ENCODE measurements at regions not wholly inside any gene's neighbourhood (a gene's known extent, or its start where the extent isn't known, plus 50 kb on each side); places are given as distances from the start of the nearest gene placed in this dataset.

- ATAC-seq (no peak), DNase-seq (no peak)
- peaks cover 12 to 19% of the 10 kb centered on the region in 2 donors for H3K9me3 Mint-ChIP-seq
- H3K4me3 Mint-ChIP-seq, result no peak overlapping the region
- peaks cover 7% of the 10 kb centered on the region for H3K27me3 Mint-ChIP-seq
- H3K4me1 Mint-ChIP-seq, result no peaks in the 10 kb centered on the region
- no peak overlapping the region for H3K27ac Mint-ChIP-seq
Measured at GRCh38 chr1:75984781-75985180, 52.6 kb upstream of the ASB17 start.

GRCh38 chr1:75985827-75986226 lies 53.6 kb upstream of the ASB17 start:
- peaks cover 7% of the 10 kb centered on the region for H3K27me3 Mint-ChIP-seq
- no peaks in the 10 kb centered on the region for H3K4me1 Mint-ChIP-seq
- H3K9me3 Mint-ChIP-seq, result peaks cover 12 to 19% of the 10 kb centered on the region in 2 donors
- no peak overlapping the region for H3K4me3 Mint-ChIP-seq
- H3K27ac Mint-ChIP-seq, result no peak overlapping the region
- DNase-seq (no peak), ATAC-seq (no peak)

DNA sequence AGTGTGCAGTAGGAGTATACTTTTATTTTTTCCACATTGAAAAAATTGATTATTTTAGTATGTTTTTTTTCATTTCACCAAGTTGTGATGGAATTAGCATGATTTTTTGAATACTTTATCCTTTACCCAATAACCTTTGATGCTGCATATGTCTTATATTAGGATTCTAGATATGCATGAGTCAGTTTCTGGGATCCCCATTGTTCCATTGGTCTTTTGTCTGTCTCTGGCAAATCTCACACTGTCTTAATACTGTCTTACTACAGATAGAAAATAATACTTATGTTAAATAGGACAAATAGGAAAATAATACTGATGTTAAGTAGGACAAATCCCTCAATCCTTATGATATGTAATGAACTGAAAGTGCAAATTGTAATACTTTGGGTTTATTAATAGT lies 54.3 kb upstream of the ASB17 start:
- H3K27ac Mint-ChIP-seq, result peak overlapping the region in 1 of 2 donors; percentile 81
- DNase-seq (no peak), ATAC-seq (no peak)
- peaks cover 7% of the 10 kb centered on the region for H3K27me3 Mint-ChIP-seq
- no peak overlapping the region for H3K4me3 Mint-ChIP-seq
- no peaks in the 10 kb centered on the region for H3K4me1 Mint-ChIP-seq
- H3K9me3 Mint-ChIP-seq, result peaks cover 12 to 19% of the 10 kb centered on the region in 2 donors

GRCh38 chr1:75989121-75989520 lies 56.9 kb upstream of the ASB17 start:
- H3K27ac Mint-ChIP-seq, result no peak overlapping the region

DNA sequence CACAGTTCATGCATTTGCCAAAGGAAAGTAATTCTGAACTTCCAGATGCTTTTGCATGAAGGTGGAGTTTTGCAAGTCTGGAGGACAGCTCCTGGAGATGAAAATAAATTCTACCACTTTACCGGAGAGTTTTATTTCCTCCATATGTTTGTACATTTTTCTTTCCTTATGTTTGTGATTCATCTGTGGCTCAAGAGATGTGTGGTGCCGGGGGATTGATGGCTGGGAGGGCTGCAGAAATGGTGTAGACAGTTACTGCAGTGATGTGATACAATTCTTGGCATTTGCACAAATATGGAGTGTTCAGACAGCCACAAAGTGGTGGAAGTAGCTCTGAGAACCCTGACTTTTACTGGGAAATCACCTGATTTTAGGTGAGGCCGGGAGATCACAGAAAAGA lies 58.5 kb upstream of the ASB17 start:
- Mint-ChIP-seq H3K9me3 (no peaks in the 10 kb centered on the region), H3K4me1 (no peaks in the 10 kb centered on the region), H3K27ac (no peak overlapping the region), H3K4me3 (no peak overlapping the region), H3K27me3 (peaks cover 7% of the 10 kb centered on the region)
- DNase-seq (no peak), ATAC-seq (no peak)

More at GRCh38 chr1:75989121-75989520, 56.9 kb upstream of the ASB17 start:
- no peak overlapping the region for H3K4me3 Mint-ChIP-seq
- peaks cover 8 to 10% of the 10 kb centered on the region in 2 donors for H3K9me3 Mint-ChIP-seq
- ATAC-seq (no peak), DNase-seq (no peak)
- no peaks in the 10 kb centered on the region for H3K4me1 Mint-ChIP-seq
- peaks cover 7% of the 10 kb centered on the region for H3K27me3 Mint-ChIP-seq

DNA sequence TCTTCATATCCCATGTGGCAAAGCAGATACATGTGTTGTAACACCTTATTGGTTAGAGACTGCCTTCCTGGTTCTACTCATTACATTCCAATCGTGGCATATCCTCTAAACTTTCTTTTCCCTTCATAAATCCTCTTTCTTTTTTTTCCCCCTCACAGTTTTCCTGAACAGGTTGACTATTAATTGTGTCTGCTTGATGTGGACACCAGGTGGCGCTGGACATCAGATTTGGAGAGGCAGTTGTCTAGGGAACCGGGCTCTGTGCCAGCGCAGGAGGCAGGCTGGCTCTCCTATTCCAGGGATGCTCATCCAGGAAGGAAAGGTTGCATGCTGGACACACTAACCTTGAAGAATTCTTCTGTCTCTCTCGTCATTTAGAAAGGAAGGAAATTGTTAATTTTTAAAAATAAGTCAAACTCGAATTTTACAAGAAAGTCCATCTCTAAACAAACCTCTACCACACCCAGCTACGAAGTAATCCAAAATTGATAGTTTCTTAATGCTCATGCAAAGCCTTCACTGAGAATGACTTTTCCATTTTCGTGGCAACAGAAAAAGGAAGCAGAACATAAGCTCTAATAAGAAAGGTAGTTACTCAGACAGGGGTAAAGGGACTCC lies 59.4 kb upstream of the ASB17 start:
- H3K9me3 Mint-ChIP-seq, result no peaks in the 10 kb centered on the region
- H3K4me3 Mint-ChIP-seq, result no peak overlapping the region
- peak; percentile 76 for ATAC-seq
- no peak overlapping the region for H3K27ac Mint-ChIP-seq
- DNase-seq, result peak; percentile 48 to 63
- no peaks in the 10 kb centered on the region for H3K4me1 Mint-ChIP-seq
- H3K27me3 Mint-ChIP-seq, result peaks cover 7% of the 10 kb centered on the region

GRCh38 chr1:75992312-75992711 lies 60.1 kb upstream of the ASB17 start:
- Mint-ChIP-seq H3K4me3 (no peak overlapping the region), H3K4me1 (no peaks in the 10 kb centered on the region), H3K27ac (no peak overlapping the region), H3K9me3 (no peaks in the 10 kb centered on the region), H3K27me3 (peaks cover 7% of the 10 kb centered on the region)
- no peak for ATAC-seq
- no peak for DNase-seq

DNA sequence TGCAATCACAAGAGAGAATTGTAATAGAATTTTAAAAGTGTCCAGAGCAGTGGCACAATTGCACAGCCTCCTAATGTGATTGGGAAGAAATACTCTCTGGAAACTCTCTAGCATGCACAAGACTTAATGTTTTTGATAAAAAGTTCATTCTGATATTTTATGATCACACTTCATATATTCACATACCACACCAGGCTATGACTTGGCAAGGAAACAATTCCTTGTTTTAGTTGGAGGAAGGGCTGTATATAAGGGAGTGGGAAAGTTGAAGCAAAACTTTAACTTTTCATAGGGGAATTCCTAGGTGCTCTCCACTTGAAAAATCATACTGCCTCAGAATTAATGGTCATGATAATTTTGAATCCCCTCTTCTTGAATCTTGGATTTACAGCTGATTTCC lies 61.5 kb upstream of the ASB17 start:
- DNase-seq, result no peak
- Mint-ChIP-seq H3K27ac (no peak overlapping the region), H3K9me3 (no peaks in the 10 kb centered on the region), H3K4me3 (no peak overlapping the region), H3K4me1 (no peaks in the 10 kb centered on the region), H3K27me3 (no peaks in the 10 kb centered on the region)
- no peak for ATAC-seq

GRCh38 chr1:75996196-75996595 lies 64.0 kb upstream of the ASB17 start:
- ATAC-seq, result no peak
- Mint-ChIP-seq H3K9me3 (peaks cover 11 to 12% of the 10 kb centered on the region in 2 donors), H3K27me3 (no peaks in the 10 kb centered on the region), H3K27ac (no peak overlapping the region), H3K4me3 (no peak overlapping the region), H3K4me1 (no peaks in the 10 kb centered on the region)
- no peak for DNase-seq

- Mint-ChIP-seq H3K4me3 (no peak overlapping the region), H3K27me3 (no peaks in the 10 kb centered on the region), H3K9me3 (peaks cover 11 to 12% of the 10 kb centered on the region in 2 donors), H3K4me1 (no peaks in the 10 kb centered on the region), H3K27ac (no peak overlapping the region)
- DNase-seq (no peak), ATAC-seq (no peak)
Measured at GRCh38 chr1:75999034-75999433, 66.8 kb upstream of the ASB17 start.

DNA sequence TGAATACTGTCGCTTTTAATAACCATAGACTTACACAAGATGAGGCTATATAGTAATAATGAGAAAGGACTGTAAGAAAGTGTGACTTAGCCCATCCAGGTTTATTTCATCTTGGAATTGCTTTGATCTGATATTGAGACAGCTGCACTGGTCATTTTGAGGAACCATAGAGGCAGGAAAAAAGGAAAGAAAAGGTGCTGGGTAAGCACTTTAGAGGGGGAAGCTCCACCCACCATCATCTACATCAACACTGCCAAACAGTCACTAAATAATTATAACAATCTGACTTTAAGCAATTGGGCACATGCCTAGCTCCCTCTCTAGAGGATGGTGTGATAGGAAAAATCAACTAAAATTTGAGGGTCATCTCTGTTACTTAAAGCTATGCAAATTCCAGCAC lies 70.6 kb upstream of the ST6GALNAC3 start:
- Mint-ChIP-seq H3K4me1 (no peaks in the 10 kb centered on the region), H3K4me3 (no peak overlapping the region), H3K27me3 (no peaks in the 10 kb centered on the region), H3K9me3 (peaks cover 9% of the 10 kb centered on the region in 2 donors), H3K27ac (no peak overlapping the region)
- DNase-seq (no peak), ATAC-seq (no peak)

GRCh38 chr1:76005765-76006164 lies 68.8 kb upstream of the ST6GALNAC3 start:
- Mint-ChIP-seq H3K27me3 (no peaks in the 10 kb centered on the region), H3K9me3 (peaks cover 0 to 7% of the 10 kb centered on the region in 2 donors), H3K4me3 (no peak overlapping the region), H3K4me1 (no peaks in the 10 kb centered on the region), H3K27ac (no peak overlapping the region)
- ATAC-seq, result no peak
- DNase-seq, result no peak

- no peak for DNase-seq
- Mint-ChIP-seq H3K4me1 (no peaks in the 10 kb centered on the region), H3K27me3 (no peaks in the 10 kb centered on the region)
Measured at GRCh38 chr1:76006234-76006633, 68.3 kb upstream of the ST6GALNAC3 start.

GRCh38 chr1:76010802-76011201 lies 63.7 kb upstream of the ST6GALNAC3 start:
- H3K27me3 Mint-ChIP-seq, result no peaks in the 10 kb centered on the region
- no peak for ATAC-seq
- no peak overlapping the region for H3K27ac Mint-ChIP-seq
- no peak overlapping the region for H3K4me3 Mint-ChIP-seq
- no peak for DNase-seq
- no peaks in the 10 kb centered on the region for H3K4me1 Mint-ChIP-seq
- peaks cover 0 to 7% of the 10 kb centered on the region in 2 donors for H3K9me3 Mint-ChIP-seq

More at GRCh38 chr1:76006234-76006633, 68.3 kb upstream of the ST6GALNAC3 start:
- Mint-ChIP-seq H3K4me3 (no peak overlapping the region), H3K27ac (no peak overlapping the region), H3K9me3 (peaks cover 0 to 7% of the 10 kb centered on the region in 2 donors)
- ATAC-seq, result no peak

- Mint-ChIP-seq H3K27ac (no peak overlapping the region), H3K9me3 (peaks cover 0 to 7% of the 10 kb centered on the region in 2 donors), H3K27me3 (no peaks in the 10 kb centered on the region), H3K4me3 (no peak overlapping the region), H3K4me1 (no peaks in the 10 kb centered on the region)
- no peak for DNase-seq
- ATAC-seq, result no peak
Measured at GRCh38 chr1:76012341-76013205, 62.0 kb upstream of the ST6GALNAC3 start.

DNA sequence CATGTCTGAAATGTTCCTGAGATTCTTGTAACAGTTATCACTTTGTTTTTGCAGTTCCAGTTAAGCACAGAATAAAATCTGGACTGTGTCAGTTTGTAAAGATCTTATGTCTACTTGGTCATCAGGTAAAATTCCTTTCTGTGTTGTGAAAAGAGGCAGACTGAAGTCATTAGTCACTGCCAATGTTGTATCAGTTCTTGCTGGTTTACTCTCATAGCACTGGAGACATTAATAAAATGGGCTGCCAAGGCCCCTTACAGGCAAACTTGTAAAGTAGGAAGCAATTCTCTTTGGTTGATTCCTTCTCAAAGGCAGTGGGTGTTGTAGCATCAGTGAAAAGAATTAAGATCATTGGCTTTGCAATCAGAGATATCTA lies 61.4 kb upstream of the ST6GALNAC3 start:
- ATAC-seq, result no peak
- Mint-ChIP-seq H3K27me3 (no peaks in the 10 kb centered on the region), H3K9me3 (peaks cover 0 to 7% of the 10 kb centered on the region in 2 donors), H3K4me3 (no peak overlapping the region), H3K4me1 (no peaks in the 10 kb centered on the region), H3K27ac (no peak overlapping the region)
- no peak for DNase-seq

All from stimulated activated naive CD8-positive, alpha-beta T cell treated with anti-CD3 and anti-CD28 coated beads, Interleukin-15, amount 100 ng/mL, for 72 hours (primary cell).